Ascending aorta (tissue), 2 donors: ENCODE measurements at regions not wholly inside any gene's neighbourhood (a gene's known extent, or its start where the extent isn't known, plus 50 kb on each side); places are given as distances from the start of the nearest gene placed in this dataset.

Experiments
- DNase-seq, 2 donors: peaks; one replicate each; pipeline ENCODE4 v3.0.0-alpha.2; 2019; ENCODE audit warnings: low spot score in 2 of 2
- H3K27ac ChIP-seq, 2 donors: fragments of 200-600 bp; sonication (generic); one replicate each; pipeline ENCODE4 v1.5.1; 2016 to 2017; ENCODE audit warnings: mild to moderate bottlenecking in 1 of 2
- H3K27me3 ChIP-seq: fragments of 200-600 bp; sonication (generic); one replicate; pipeline ENCODE4 v1.5.1; 2017
- H3K36me3 ChIP-seq, 2 donors: fragments of 200-600 bp; sonication (generic); one replicate each; pipeline ENCODE4 v1.5.1; 2016
- H3K4me1 ChIP-seq, 2 donors: fragments of 200-600 bp; sonication (generic); one replicate each; pipeline ENCODE4 v1.5.1; 2016 to 2017; ENCODE audit warnings: mild to moderate bottlenecking in 1 of 2
- H3K4me3 ChIP-seq, 2 donors: fragments of 200-600 bp; sonication (generic); one replicate each; pipeline ENCODE4 v1.5.1; 2016 to 2017; ENCODE audit warnings: mild to moderate bottlenecking in 1 of 2
- H3K9me3 ChIP-seq, 2 donors: fragments of 200-600 bp; sonication (generic); one replicate each; pipeline ENCODE4 v1.5.1; 2016
- CTCF ChIP-seq, 3 experiments: fragments of 200-600 bp in 2 of 3; fragments of 450-650 bp in 1 of 3; sonication (generic) in 2 of 3; IDR thresholded peaks; one replicate each; pipeline ENCODE4 v1.5.1; 2016 to 2019; ENCODE audit warnings: antibody characterized with exemption in 3 of 3, mild to moderate bottlenecking in 1 of 3, moderate library complexity in 1 of 3
- intact Hi-C: fragments of 100-400 bp; cut with DNase I; formaldehyde crosslinking; loops from one replicate; pipeline ENCODE4 v1.15.1; 2023

GRCh38 chr12:82097877-82098276 is 260.3 kb downstream of the CCDC59 start:
- H3K4me3 ChIP-seq: no peak overlapping the region
- no peak for TF ChIP-seq CTCF (IDR thresholded peaks at IDR 0.05)
- intact Hi-C loops: no loop called here
- no peak overlapping the region for H3K27ac ChIP-seq
- H3K27me3 ChIP-seq: no peaks in the 10 kb centered on the region
- no peak for DNase-seq
- no peaks in the 10 kb centered on the region for H3K9me3 ChIP-seq
- no peaks in the 10 kb centered on the region for H3K36me3 ChIP-seq
- no peaks in the 10 kb centered on the region for H3K4me1 ChIP-seq

GRCh38 chr12:82097438-82097837 is 260.7 kb downstream of the CCDC59 start:
- intact Hi-C loops: no loop called here
- no peaks in the 10 kb centered on the region for H3K27me3 ChIP-seq
- H3K27ac ChIP-seq: no peak overlapping the region
- H3K4me1 ChIP-seq: no peaks in the 10 kb centered on the region
- no peaks in the 10 kb centered on the region for H3K36me3 ChIP-seq
- H3K4me3 ChIP-seq: no peak overlapping the region
- TF ChIP-seq CTCF (IDR thresholded peaks at IDR 0.05): no peak
- no peak for DNase-seq
- H3K9me3 ChIP-seq: no peaks in the 10 kb centered on the region

- Histone ChIP-seq H3K36me3 (no peaks in the 10 kb centered on the region), H3K27me3 (no peaks in the 10 kb centered on the region), H3K9me3 (no peaks in the 10 kb centered on the region), H3K4me3 (no peak overlapping the region), H3K27ac (no peak overlapping the region), H3K4me1 (no peaks in the 10 kb centered on the region)
- intact Hi-C loops: no loop called here
- TF ChIP-seq CTCF (IDR thresholded peaks at IDR 0.05): no peak
- DNase-seq: no peak
Measured at GRCh38 chr12:82090165-82090564, 268.0 kb downstream of the CCDC59 start.

GRCh38 chr12:82089369-82090121 is 268.6 kb downstream of the CCDC59 start:
- no peaks in the 10 kb centered on the region for H3K27me3 ChIP-seq
- no peak for DNase-seq
- no peaks in the 10 kb centered on the region for H3K36me3 ChIP-seq
- no peak for TF ChIP-seq CTCF (IDR thresholded peaks at IDR 0.05)
- intact Hi-C loops: no loop called here
- peaks cover 0 to 5% of the 10 kb centered on the region in 2 donors for H3K9me3 ChIP-seq
- H3K4me1 ChIP-seq: no peaks in the 10 kb centered on the region
- H3K4me3 ChIP-seq: no peak overlapping the region
- H3K27ac ChIP-seq: no peak overlapping the region

- Histone ChIP-seq H3K4me3 (no peak overlapping the region), H3K36me3 (no peaks in the 10 kb centered on the region), H3K4me1 (no peaks in the 10 kb centered on the region), H3K27me3 (no peaks in the 10 kb centered on the region), H3K9me3 (peaks cover 0 to 12% of the 10 kb centered on the region in 2 donors), H3K27ac (no peak overlapping the region)
- TF ChIP-seq CTCF (IDR thresholded peaks at IDR 0.05): no peak
- DNase-seq: no peak
- intact Hi-C loops: no loop called here
Measured at GRCh38 chr12:82082501-82082900, 275.7 kb downstream of the CCDC59 start.
